ENCODE measurements at regions not wholly inside any gene's neighbourhood (a gene's known extent, or its start where the extent isn't known, plus 50 kb on each side); places are given as distances from the start of the nearest gene placed in this dataset.

DNA sequence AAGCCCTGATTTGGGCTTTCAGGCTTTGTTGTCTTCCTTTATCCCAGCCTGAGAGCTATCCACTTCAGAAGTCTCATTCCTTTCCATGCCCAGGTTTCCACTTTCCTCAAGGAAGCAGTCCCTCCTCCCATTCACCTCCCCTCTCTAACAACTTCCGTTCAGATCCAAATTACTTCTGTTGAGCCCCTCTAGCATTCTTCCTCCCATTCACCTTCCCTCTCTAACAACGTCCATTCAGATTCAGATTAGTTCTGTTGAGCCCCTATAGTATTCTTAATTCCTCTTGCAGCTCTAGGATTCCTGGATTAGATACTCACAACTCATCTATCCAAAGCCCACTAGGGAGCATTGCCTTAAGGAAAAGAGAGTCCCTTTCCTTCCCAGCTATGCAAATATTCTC lies 216.8 kb downstream of the RAD51AP2 start:
- Histone ChIP-seq H4K20me1 (ENCODE audit: insufficient read depth) (no peaks in the 10 kb centered on the region), H3K4me1 (replicated peaks; ENCODE audit: insufficient read depth) (peaks cover 66% of the 10 kb centered on the region), H3K9me2 (ENCODE audit: insufficient read depth) (no peaks in the 10 kb centered on the region), H3F3A (ENCODE audit: insufficient read depth, low read depth) (peaks cover 29% of the 10 kb centered on the region), H3K27me3 (ENCODE audit: insufficient read depth, low read depth) (no peaks in the 10 kb centered on the region), H3K27ac (no peak overlapping the region), H2AFZ (no peak overlapping the region), H3K9me3 (ENCODE audit: insufficient read depth, low read depth) (no peaks in the 10 kb centered on the region), H3K36me3 (ENCODE audit: low read depth) (no peaks in the 10 kb centered on the region), H3K4me3 (no peak overlapping the region), H3K79me2 (ENCODE audit: low read depth) (no peaks in the 10 kb centered on the region), H3K4me2 (no peak overlapping the region)
- CTCF ChIA-PET, result no interaction called here
- TF ChIP-seq, protein P1, sequence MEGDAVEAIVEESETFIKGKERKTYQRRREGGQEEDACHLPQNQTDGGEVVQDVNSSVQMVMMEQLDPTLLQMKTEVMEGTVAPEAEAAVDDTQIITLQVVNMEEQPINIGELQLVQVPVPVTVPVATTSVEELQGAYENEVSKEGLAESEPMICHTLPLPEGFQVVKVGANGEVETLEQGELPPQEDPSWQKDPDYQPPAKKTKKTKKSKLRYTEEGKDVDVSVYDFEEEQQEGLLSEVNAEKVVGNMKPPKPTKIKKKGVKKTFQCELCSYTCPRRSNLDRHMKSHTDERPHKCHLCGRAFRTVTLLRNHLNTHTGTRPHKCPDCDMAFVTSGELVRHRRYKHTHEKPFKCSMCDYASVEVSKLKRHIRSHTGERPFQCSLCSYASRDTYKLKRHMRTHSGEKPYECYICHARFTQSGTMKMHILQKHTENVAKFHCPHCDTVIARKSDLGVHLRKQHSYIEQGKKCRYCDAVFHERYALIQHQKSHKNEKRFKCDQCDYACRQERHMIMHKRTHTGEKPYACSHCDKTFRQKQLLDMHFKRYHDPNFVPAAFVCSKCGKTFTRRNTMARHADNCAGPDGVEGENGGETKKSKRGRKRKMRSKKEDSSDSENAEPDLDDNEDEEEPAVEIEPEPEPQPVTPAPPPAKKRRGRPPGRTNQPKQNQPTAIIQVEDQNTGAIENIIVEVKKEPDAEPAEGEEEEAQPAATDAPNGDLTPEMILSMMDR (conservative IDR thresholded peaks at IDR 0.05), result no peak
- no peak for TF ChIP-seq EZH2 (IDR thresholded peaks at IDR 0.05; ENCODE audit: low read depth)
- POLR2A ChIA-PET (ENCODE audit: unreplicated experiment), result no interaction called here
- no peak for DNase-seq
- intact Hi-C loops (cut with micrococcal nuclease; ENCODE audit: unreplicated experiment), result no loop called here
- BruUV-seq (replicated peaks), result no TSS peak

GRCh38 chr2:17299891-17300540 lies 218.2 kb downstream of the RAD51AP2 start:
- H3K36me3 ChIP-seq (ENCODE audit: low read depth), result no peaks in the 10 kb centered on the region
- peak in 1 of 2 experiments; percentile 98 for DNase-seq
- no peaks in the 10 kb centered on the region for H3K79me2 ChIP-seq (ENCODE audit: low read depth)
- intact Hi-C loops (cut with micrococcal nuclease; ENCODE audit: unreplicated experiment), result no loop called here
- H3K4me2 ChIP-seq, result no peak overlapping the region
- BruUV-seq (replicated peaks), result no TSS peak
- ChIA-PET CTCF (no interaction called here), POLR2A (ENCODE audit: unreplicated experiment) (no interaction called here)
- H3K9me2 ChIP-seq (ENCODE audit: insufficient read depth), result no peaks in the 10 kb centered on the region
- H3K9me3 ChIP-seq (ENCODE audit: insufficient read depth, low read depth), result no peaks in the 10 kb centered on the region
- H3K27me3 ChIP-seq (ENCODE audit: insufficient read depth, low read depth), result no peaks in the 10 kb centered on the region
- H3F3A ChIP-seq (ENCODE audit: insufficient read depth, low read depth), result peaks cover 29% of the 10 kb centered on the region
- no peaks in the 10 kb centered on the region for H4K20me1 ChIP-seq (ENCODE audit: insufficient read depth)
- H3K4me3 ChIP-seq, result no peak overlapping the region
- TF ChIP-seq, protein P1 (conservative IDR thresholded peaks at IDR 0.05), result no peak
- no peak for TF ChIP-seq EZH2 (IDR thresholded peaks at IDR 0.05; ENCODE audit: low read depth)
- no peak overlapping the region for H2AFZ ChIP-seq
- peaks cover 53% of the 10 kb centered on the region for H3K4me1 ChIP-seq (replicated peaks; ENCODE audit: insufficient read depth)
- H3K27ac ChIP-seq, result peak overlapping the region; percentile 9; the same call in 1 of the 2 replicates

DNA sequence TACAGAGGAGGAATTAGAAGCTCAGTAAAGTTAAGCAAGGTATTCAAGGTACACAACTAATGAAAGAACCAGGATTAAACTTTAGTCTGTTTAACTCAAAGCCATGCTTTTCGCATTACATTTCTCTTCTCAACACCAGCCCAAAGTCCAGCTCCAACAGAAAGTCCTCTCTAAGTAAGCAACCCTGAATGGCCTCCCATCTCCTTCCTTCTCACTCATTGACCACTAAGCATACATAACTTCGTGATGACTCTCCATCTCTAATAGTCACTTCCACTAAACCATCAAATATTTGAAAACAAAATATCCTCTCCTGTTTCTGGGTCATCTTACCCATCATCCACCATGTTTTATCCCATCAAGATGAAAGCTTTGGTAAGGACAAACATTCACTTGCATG lies 219.8 kb downstream of the RAD51AP2 start:
- no peak for DNase-seq
- no peak overlapping the region for H3K4me2 ChIP-seq
- BruUV-seq (replicated peaks), result no TSS peak

More for the DNA sequence above, 219.8 kb downstream of the RAD51AP2 start:
- CTCF ChIA-PET, result no interaction called here
- Histone ChIP-seq H3K9me2 (ENCODE audit: insufficient read depth) (no peaks in the 10 kb centered on the region), H4K20me1 (ENCODE audit: insufficient read depth) (no peaks in the 10 kb centered on the region), H3K27me3 (ENCODE audit: insufficient read depth, low read depth) (no peaks in the 10 kb centered on the region), H3K9me3 (ENCODE audit: insufficient read depth, low read depth) (no peaks in the 10 kb centered on the region), H3K79me2 (ENCODE audit: low read depth) (no peaks in the 10 kb centered on the region), H3F3A (ENCODE audit: insufficient read depth, low read depth) (peaks cover 20% of the 10 kb centered on the region), H2AFZ (no peak overlapping the region), H3K4me1 (replicated peaks; ENCODE audit: insufficient read depth) (peaks cover 39% of the 10 kb centered on the region), H3K27ac (no peak overlapping the region), H3K4me3 (no peak overlapping the region), H3K36me3 (ENCODE audit: low read depth) (no peaks in the 10 kb centered on the region)
- intact Hi-C loops (cut with micrococcal nuclease; ENCODE audit: unreplicated experiment), result no loop called here
- POLR2A ChIA-PET (ENCODE audit: unreplicated experiment), result no interaction called here
- no peak for TF ChIP-seq EZH2 (IDR thresholded peaks at IDR 0.05; ENCODE audit: low read depth)
- TF ChIP-seq, protein P1 (conservative IDR thresholded peaks at IDR 0.05), result no peak

Measured in PC-9 (cell line).